Right atrium auricular region (tissue), 2 donors: ENCODE measurements at regions not wholly inside any gene's neighbourhood (a gene's known extent, or its start where the extent isn't known, plus 50 kb on each side); places are given as distances from the start of the nearest gene placed in this dataset.

ENCODE experiments used
- DNase-seq: peaks from one replicate; pipeline ENCODE4 v3.0.0-alpha.2; 2019; ENCODE audit warnings: low spot score
- H3K27ac ChIP-seq, 2 donors: fragments of 200-600 bp; sonication (generic); 1 replicate in 1 of 2; 2 replicates in 1 of 2; pipeline ENCODE4 v1.5.1; 2016 to 2019
- H3K27me3 ChIP-seq, 2 donors: fragments of 200-600 bp; sonication (generic); one replicate each; pipeline versions ENCODE4 v1.5.1 to v1.6.0; 2017 to 2019
- H3K36me3 ChIP-seq: fragments of 200-600 bp; sonication (generic); one replicate; pipeline ENCODE4 v1.5.1; 2016
- H3K4me1 ChIP-seq, 2 donors: fragments of 200-600 bp; sonication (generic); one replicate each; pipeline versions ENCODE4 v1.5.1 to v1.6.0; 2017 to 2019
- H3K4me3 ChIP-seq, 2 donors: fragments of 200-600 bp; sonication (generic); 1 replicate in 1 of 2; 2 replicates in 1 of 2; pipeline ENCODE4 v1.5.1; 2017 to 2019; ENCODE audit warnings: mild to moderate bottlenecking in 1 of 2, moderate library complexity in 1 of 2
- H3K9me3 ChIP-seq, 2 donors: fragments of 200-600 bp; sonication (generic); one replicate each; pipeline ENCODE4 v1.5.1; 2019
- CTCF ChIP-seq, 2 donors: fragments of 200-600 bp; sonication (generic); IDR thresholded peaks; one replicate each; pipeline ENCODE4 v1.5.1; 2019; ENCODE audit warnings: antibody characterized with exemption in 2 of 2

- Histone ChIP-seq H3K36me3 (no peaks in the 10 kb centered on the region), H3K27me3 (no peaks in the 10 kb centered on the region), H3K4me1 (no peaks in the 10 kb centered on the region), H3K4me3 (no peak overlapping the region), H3K9me3 (no peaks in the 10 kb centered on the region), H3K27ac (no peak overlapping the region)
- no peak for DNase-seq
- no peak for TF ChIP-seq CTCF (IDR thresholded peaks at IDR 0.05)
Observed at GRCh38 chr5:18375641-18376040, 741.4 kb downstream of the TAF11L14 start.

DNA sequence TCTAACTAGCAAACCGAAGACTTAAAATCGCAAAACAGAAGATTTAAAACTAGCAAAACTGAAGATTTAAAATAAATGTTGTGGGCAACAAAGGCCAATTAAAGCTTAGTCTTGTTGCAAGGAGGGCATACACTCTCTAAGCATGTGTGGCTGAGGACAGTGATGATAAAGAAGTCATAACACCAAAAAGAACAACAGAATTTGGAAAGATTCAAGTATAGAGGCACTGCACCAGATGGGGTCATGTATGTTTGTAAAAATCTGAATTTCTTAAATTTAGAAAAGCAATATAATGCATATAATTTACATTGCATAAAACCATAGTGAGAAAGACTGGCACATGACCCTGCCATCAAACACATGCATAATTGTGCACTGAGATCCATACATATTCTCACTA, 743.8 kb downstream of the TAF11L14 start:
- no peak overlapping the region for H3K4me3 ChIP-seq
- H3K36me3 ChIP-seq: no peaks in the 10 kb centered on the region
- H3K9me3 ChIP-seq: no peaks in the 10 kb centered on the region
- H3K27ac ChIP-seq: no peak overlapping the region
- no peaks in the 10 kb centered on the region for H3K4me1 ChIP-seq
- H3K27me3 ChIP-seq: no peaks in the 10 kb centered on the region
- TF ChIP-seq CTCF (IDR thresholded peaks at IDR 0.05): no peak
- DNase-seq: no peak

GRCh38 chr5:18379189-18379588, 744.9 kb downstream of the TAF11L14 start:
- Histone ChIP-seq H3K36me3 (no peaks in the 10 kb centered on the region), H3K4me1 (no peaks in the 10 kb centered on the region), H3K4me3 (no peak overlapping the region), H3K27me3 (no peaks in the 10 kb centered on the region), H3K27ac (no peak overlapping the region), H3K9me3 (no peaks in the 10 kb centered on the region)
- DNase-seq: no peak
- no peak for TF ChIP-seq CTCF (IDR thresholded peaks at IDR 0.05)

GRCh38 chr5:18380729-18381362, 746.6 kb downstream of the TAF11L14 start:
- Histone ChIP-seq H3K36me3 (no peaks in the 10 kb centered on the region), H3K27me3 (no peaks in the 10 kb centered on the region), H3K27ac (no peak overlapping the region), H3K4me3 (no peak overlapping the region), H3K4me1 (no peaks in the 10 kb centered on the region), H3K9me3 (no peaks in the 10 kb centered on the region)
- TF ChIP-seq CTCF (IDR thresholded peaks at IDR 0.05): no peak
- no peak for DNase-seq

GRCh38 chr5:18393565-18394442, 759.5 kb downstream of the TAF11L14 start:
- no peak overlapping the region for H3K4me3 ChIP-seq

More at GRCh38 chr5:18393565-18394442, 759.5 kb downstream of the TAF11L14 start:
- H3K36me3 ChIP-seq: no peaks in the 10 kb centered on the region
- TF ChIP-seq CTCF (IDR thresholded peaks at IDR 0.05): peak; percentile 55 to 74
- H3K27ac ChIP-seq: no peak overlapping the region
- DNase-seq: no peak
- H3K27me3 ChIP-seq: no peaks in the 10 kb centered on the region
- no peaks in the 10 kb centered on the region for H3K9me3 ChIP-seq
- no peaks in the 10 kb centered on the region for H3K4me1 ChIP-seq
